HUES64 (cell line): ENCODE measurements at regions not wholly inside any gene's neighbourhood (a gene's known extent, or its start where the extent isn't known, plus 50 kb on each side); places are given as distances from the start of the nearest gene placed in this dataset.

Experiments
- H3K27ac ChIP-seq: 2 replicates; pipeline ENCODE4 v1.7.0; 2013; ENCODE audit warnings: low read depth, low read length, inconsistent platforms
- H3K27me3 ChIP-seq: 2 replicates; pipeline ENCODE4 v1.6.1; 2013; ENCODE audit warnings: mild to moderate bottlenecking, low read length; ENCODE audit not compliant: insufficient read depth
- H3K36me3 ChIP-seq: 2 replicates; pipeline ENCODE4 v1.6.1; 2013; ENCODE audit warnings: mild to moderate bottlenecking, low read length; ENCODE audit not compliant: insufficient read depth
- H3K4me1 ChIP-seq: 2 replicates; pipeline ENCODE4 v1.6.1; 2013; ENCODE audit warnings: mild to moderate bottlenecking, low read length, moderate library complexity; ENCODE audit not compliant: insufficient read depth
- H3K4me3 ChIP-seq: 2 replicates; pipeline ENCODE4 v1.5.1; 2013; ENCODE audit warnings: mild to moderate bottlenecking, low read length, moderate library complexity
- H3K9ac ChIP-seq: 2 replicates; pipeline ENCODE4 v1.6.1; 2013; ENCODE audit warnings: mild to moderate bottlenecking, low read depth, low read length
- H3K9me3 ChIP-seq: 2 replicates; pipeline ENCODE4 v1.6.1; 2013; ENCODE audit warnings: low read depth, low read length; ENCODE audit not compliant: insufficient read depth
- WGBS: fragments of 150-250, 120-280 bp; methylation state at CpG from one replicate; pipeline ENCODE4 v1.1.7; 2013; ENCODE audit warnings: missing lambda C conversion rate; 5-methylcytosine and 5-hydroxymethylcytosine counted together

GRCh38 chr16:52229471-52229870, 317.5 kb downstream of the TOX3 start:
- no peak overlapping the region for H3K27ac ChIP-seq
- no peak overlapping the region for H3K9ac ChIP-seq
- no peaks in the 10 kb centered on the region for H3K9me3 ChIP-seq
- H3K36me3 ChIP-seq = no peaks in the 10 kb centered on the region
- H3K4me1 ChIP-seq = 0 out of 2 replicates have a peak, but pooled peaks cover 6% of the 10 kb centered on the region
- H3K27me3 ChIP-seq = no peaks in the 10 kb centered on the region
- no peak overlapping the region for H3K4me3 ChIP-seq
- 92% methylated on average over 3 of the region's 3 CpGs for WGBS

GRCh38 chr16:52227851-52228250, 319.1 kb downstream of the TOX3 start:
- WGBS = 93% methylated on average over 3 of the region's 3 CpGs
- H3K4me3 ChIP-seq = no peak overlapping the region
- no peak overlapping the region for H3K9ac ChIP-seq
- 0 out of 2 replicates have a peak, but pooled peaks cover 6% of the 10 kb centered on the region for H3K4me1 ChIP-seq
- no peaks in the 10 kb centered on the region for H3K36me3 ChIP-seq
- no peak overlapping the region for H3K27ac ChIP-seq
- no peaks in the 10 kb centered on the region for H3K9me3 ChIP-seq
- H3K27me3 ChIP-seq = no peaks in the 10 kb centered on the region

- H3K4me3 ChIP-seq = no peak overlapping the region
- whole genome bisulfite sequencing = 88% methylated on average over 4 of the region's 4 CpGs
- no peak overlapping the region for H3K27ac ChIP-seq
Observed at GRCh38 chr16:52212841-52213240, 334.1 kb downstream of the TOX3 start.

GRCh38 chr16:52209227-52209626, 337.7 kb downstream of the TOX3 start:
- no peak overlapping the region for H3K27ac ChIP-seq
- no peak overlapping the region for H3K4me3 ChIP-seq

More at GRCh38 chr16:52212841-52213240, 334.1 kb downstream of the TOX3 start:
- H3K9ac ChIP-seq = no peak overlapping the region
- H3K9me3 ChIP-seq = no peaks in the 10 kb centered on the region
- H3K4me1 ChIP-seq = no peaks in the 10 kb centered on the region
- no peaks in the 10 kb centered on the region for H3K36me3 ChIP-seq
- no peaks in the 10 kb centered on the region for H3K27me3 ChIP-seq

GRCh38 chr16:52203096-52203495, 343.8 kb downstream of the TOX3 start:
- H3K9me3 ChIP-seq = no peaks in the 10 kb centered on the region
- H3K4me1 ChIP-seq = no peaks in the 10 kb centered on the region
- H3K36me3 ChIP-seq = no peaks in the 10 kb centered on the region
- H3K9ac ChIP-seq = no peak overlapping the region
- no peaks in the 10 kb centered on the region for H3K27me3 ChIP-seq
- H3K27ac ChIP-seq = no peak overlapping the region
- no peak overlapping the region for H3K4me3 ChIP-seq

More at GRCh38 chr16:52209227-52209626, 337.7 kb downstream of the TOX3 start:
- Histone ChIP-seq H3K9ac (no peak overlapping the region), H3K4me1 (no peaks in the 10 kb centered on the region), H3K9me3 (no peaks in the 10 kb centered on the region), H3K36me3 (no peaks in the 10 kb centered on the region), H3K27me3 (no peaks in the 10 kb centered on the region)

- H3K4me1 ChIP-seq = peaks cover 11% of the 10 kb centered on the region; the same call in 1 of the 2 replicates
- no peaks in the 10 kb centered on the region for H3K27me3 ChIP-seq
- no peaks in the 10 kb centered on the region for H3K36me3 ChIP-seq
- WGBS = 100% methylated on average over 1 of the region's 2 CpGs
- H3K27ac ChIP-seq = no peak overlapping the region
- H3K4me3 ChIP-seq = no peak overlapping the region
- no peak overlapping the region for H3K9ac ChIP-seq
- no peaks in the 10 kb centered on the region for H3K9me3 ChIP-seq
Observed at GRCh38 chr16:52193441-52193840, 353.5 kb downstream of the TOX3 start.

- Histone ChIP-seq H3K4me1 (peaks cover 11% of the 10 kb centered on the region; the same call in 1 of the 2 replicates), H3K27ac (no peak overlapping the region), H3K36me3 (no peaks in the 10 kb centered on the region), H3K9ac (no peak overlapping the region), H3K4me3 (no peak overlapping the region), H3K9me3 (no peaks in the 10 kb centered on the region), H3K27me3 (no peaks in the 10 kb centered on the region)
- WGBS = 65% methylated on average over 6 of the region's 7 CpGs
Observed at GRCh38 chr16:52191531-52192134, 355.3 kb downstream of the TOX3 start.

GRCh38 chr16:52184336-52184735, 362.6 kb downstream of the TOX3 start:
- Histone ChIP-seq H3K36me3 (no peaks in the 10 kb centered on the region), H3K27ac (no peak overlapping the region), H3K4me3 (no peak overlapping the region), H3K27me3 (no peaks in the 10 kb centered on the region), H3K9me3 (no peaks in the 10 kb centered on the region), H3K4me1 (no peaks in the 10 kb centered on the region), H3K9ac (no peak overlapping the region)
- 93% methylated on average over 2 of the region's 3 CpGs for WGBS

GRCh38 chr16:52182840-52183239, 364.1 kb downstream of the TOX3 start:
- no peaks in the 10 kb centered on the region for H3K9me3 ChIP-seq

GRCh38 chr16:52174168-52174567, 372.8 kb downstream of the TOX3 start:
- Histone ChIP-seq H3K27me3 (no peaks in the 10 kb centered on the region), H3K9ac (no peak overlapping the region), H3K4me3 (no peak overlapping the region), H3K27ac (no peak overlapping the region), H3K36me3 (no peaks in the 10 kb centered on the region), H3K4me1 (no peaks in the 10 kb centered on the region; the same call in 1 of the 2 replicates), H3K9me3 (no peaks in the 10 kb centered on the region)
- WGBS = no CpG with 5 or more reads among the region's 2 CpGs

More at GRCh38 chr16:52182840-52183239, 364.1 kb downstream of the TOX3 start:
- Histone ChIP-seq H3K4me3 (no peak overlapping the region), H3K9ac (no peak overlapping the region), H3K27ac (no peak overlapping the region), H3K4me1 (no peaks in the 10 kb centered on the region), H3K27me3 (no peaks in the 10 kb centered on the region), H3K36me3 (no peaks in the 10 kb centered on the region)
- WGBS = 94% methylated on average over 2 of the region's 2 CpGs

- Histone ChIP-seq H3K9ac (no peak overlapping the region), H3K36me3 (no peaks in the 10 kb centered on the region), H3K27ac (no peak overlapping the region), H3K4me1 (no peaks in the 10 kb centered on the region; the same call in 1 of the 2 replicates), H3K27me3 (no peaks in the 10 kb centered on the region), H3K4me3 (no peak overlapping the region), H3K9me3 (no peaks in the 10 kb centered on the region)
Observed at GRCh38 chr16:52171481-52171880, 375.5 kb downstream of the TOX3 start.

GRCh38 chr16:52167328-52167727, 379.6 kb downstream of the TOX3 start:
- Histone ChIP-seq H3K36me3 (no peaks in the 10 kb centered on the region), H3K4me3 (no peak overlapping the region), H3K9ac (no peak overlapping the region), H3K9me3 (no peaks in the 10 kb centered on the region), H3K27ac (no peak overlapping the region), H3K4me1 (no peaks in the 10 kb centered on the region), H3K27me3 (no peaks in the 10 kb centered on the region)
- 91% methylated on average over 1 of the region's 1 CpG for WGBS
